ENCODE measurements at regions not wholly inside any gene's neighbourhood (a gene's known extent, or its start where the extent isn't known, plus 50 kb on each side); places are given as distances from the start of the nearest gene placed in this dataset.
"Not testable (repeated sequence)": the region's sequence is repeated elsewhere in the genome, so short reads cannot be mapped to it uniquely, and the experiment has no call there.

DNA sequence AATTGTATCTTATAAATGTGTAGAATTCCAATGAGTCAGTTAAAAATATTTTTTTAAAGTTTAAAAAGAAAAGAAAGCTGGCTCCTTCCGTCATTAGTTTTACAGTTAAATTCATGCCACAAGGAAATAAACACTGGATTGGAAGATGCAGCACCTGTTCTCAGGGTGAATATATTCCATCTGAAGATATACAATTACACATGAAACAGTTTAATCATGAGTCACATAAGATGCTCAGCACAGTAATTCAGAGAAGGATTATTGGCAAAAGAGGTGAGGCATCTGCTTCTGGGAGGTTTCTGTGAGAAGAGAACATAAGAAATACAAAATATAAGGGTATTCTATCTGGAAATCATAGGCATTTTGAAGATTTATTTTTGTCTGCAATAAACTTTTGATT is 376.5 kb upstream of the SORCS1 start:
- no peak for DNase-seq (ENCODE audit: extremely low spot score)
- ChIA-PET CTCF (no interaction called here), POLR2A (no interaction called here)
- TF ChIP-seq FOXK2 (IDR thresholded peaks at IDR 0.05): no peak
- TF ChIP-seq TARDBP (IDR thresholded peaks at IDR 0.05): no peak
- no peak for TF ChIP-seq ARNT (IDR thresholded peaks at IDR 0.05)
- no peak for TF ChIP-seq L3MBTL2 (conservative IDR thresholded peaks at IDR 0.05)
- TF ChIP-seq ELF4 (IDR thresholded peaks at IDR 0.05): no peak
- no peak for TF ChIP-seq ZNF384 (IDR thresholded peaks at IDR 0.05)
- no peak for TF ChIP-seq BHLHE40 (IDR thresholded peaks at IDR 0.05; ENCODE audit: borderline replicate concordance)
- no peak for TF ChIP-seq FOXA1 (IDR thresholded peaks at IDR 0.05)
- TF ChIP-seq NFRKB (IDR thresholded peaks at IDR 0.05): no peak
- no peak for TF ChIP-seq HDGF (IDR thresholded peaks at IDR 0.05; ENCODE audit: borderline replicate concordance)
- TF ChIP-seq SP1 (IDR thresholded peaks at IDR 0.05): no peak

DNA sequence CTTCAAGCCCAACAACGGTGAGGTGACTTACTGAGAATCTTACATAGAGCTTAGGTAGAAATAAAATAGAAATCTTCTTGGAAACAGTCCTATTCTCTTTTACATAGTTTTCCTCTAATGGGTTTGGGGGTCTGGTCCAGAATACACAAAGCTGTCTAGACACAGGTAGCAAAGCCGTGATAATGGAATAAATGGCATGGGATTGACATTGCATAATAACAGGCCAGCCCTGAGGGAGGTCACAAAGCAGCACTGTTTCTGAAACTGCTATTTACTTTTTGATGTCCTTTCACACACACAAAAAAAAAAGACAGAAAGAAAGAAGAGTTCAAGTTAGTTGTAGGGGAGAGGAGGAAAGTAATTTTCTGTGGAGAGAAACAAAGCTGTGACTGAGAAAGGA is 364.8 kb upstream of the SORCS1 start:
- no peak for DNase-seq (ENCODE audit: extremely low spot score)
- ChIA-PET CTCF (no interaction called here), POLR2A (no interaction called here)
- TF ChIP-seq SP1 (IDR thresholded peaks at IDR 0.05) (no peak), FOXM1 (IDR thresholded peaks at IDR 0.05; ENCODE audit: borderline replicate concordance) (no peak), LEF1 (IDR thresholded peaks at IDR 0.05; ENCODE audit: borderline replicate concordance) (no peak), L3MBTL2 (conservative IDR thresholded peaks at IDR 0.05) (no peak), ELF4 (IDR thresholded peaks at IDR 0.05) (no peak), TARDBP (IDR thresholded peaks at IDR 0.05) (no peak), CTBP1 (IDR thresholded peaks at IDR 0.05; ENCODE audit: borderline replicate concordance) (no peak)

DNA sequence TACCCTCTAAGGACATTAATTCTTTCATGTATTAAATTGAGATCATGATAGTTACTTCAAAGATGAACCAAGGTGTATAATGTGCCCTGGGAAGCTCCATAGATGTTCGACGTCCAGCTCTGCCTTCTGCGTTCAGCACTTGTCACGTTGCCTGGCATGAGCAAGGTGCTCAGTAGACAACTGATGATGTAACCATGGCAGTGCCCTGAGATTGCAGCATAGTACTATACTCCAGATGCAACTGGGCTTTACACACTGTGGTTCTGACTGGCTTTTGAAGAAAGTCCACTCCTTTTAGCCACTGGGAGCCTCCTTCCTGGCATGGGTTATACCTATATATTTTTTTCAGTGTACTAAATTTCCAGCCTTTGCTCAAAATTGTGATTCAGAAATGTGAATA is 355.8 kb upstream of the SORCS1 start:
- no peak for TF ChIP-seq FOXA1 (IDR thresholded peaks at IDR 0.05)
- TF ChIP-seq, protein P1, sequence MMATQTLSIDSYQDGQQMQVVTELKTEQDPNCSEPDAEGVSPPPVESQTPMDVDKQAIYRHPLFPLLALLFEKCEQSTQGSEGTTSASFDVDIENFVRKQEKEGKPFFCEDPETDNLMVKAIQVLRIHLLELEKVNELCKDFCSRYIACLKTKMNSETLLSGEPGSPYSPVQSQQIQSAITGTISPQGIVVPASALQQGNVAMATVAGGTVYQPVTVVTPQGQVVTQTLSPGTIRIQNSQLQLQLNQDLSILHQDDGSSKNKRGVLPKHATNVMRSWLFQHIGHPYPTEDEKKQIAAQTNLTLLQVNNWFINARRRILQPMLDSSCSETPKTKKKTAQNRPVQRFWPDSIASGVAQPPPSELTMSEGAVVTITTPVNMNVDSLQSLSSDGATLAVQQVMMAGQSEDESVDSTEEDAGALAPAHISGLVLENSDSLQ (IDR thresholded peaks at IDR 0.05): no peak
- no peak for TF ChIP-seq ARNT (IDR thresholded peaks at IDR 0.05)
- TF ChIP-seq BHLHE40 (IDR thresholded peaks at IDR 0.05; ENCODE audit: borderline replicate concordance): no peak
- TF ChIP-seq L3MBTL2 (conservative IDR thresholded peaks at IDR 0.05): no peak
- no peak for TF ChIP-seq FOXK2 (IDR thresholded peaks at IDR 0.05)
- TF ChIP-seq FOXM1 (IDR thresholded peaks at IDR 0.05; ENCODE audit: borderline replicate concordance): no peak
- DNase-seq (ENCODE audit: extremely low spot score): no peak
- ChIA-PET POLR2A (no interaction called here), CTCF (no interaction called here)

DNA sequence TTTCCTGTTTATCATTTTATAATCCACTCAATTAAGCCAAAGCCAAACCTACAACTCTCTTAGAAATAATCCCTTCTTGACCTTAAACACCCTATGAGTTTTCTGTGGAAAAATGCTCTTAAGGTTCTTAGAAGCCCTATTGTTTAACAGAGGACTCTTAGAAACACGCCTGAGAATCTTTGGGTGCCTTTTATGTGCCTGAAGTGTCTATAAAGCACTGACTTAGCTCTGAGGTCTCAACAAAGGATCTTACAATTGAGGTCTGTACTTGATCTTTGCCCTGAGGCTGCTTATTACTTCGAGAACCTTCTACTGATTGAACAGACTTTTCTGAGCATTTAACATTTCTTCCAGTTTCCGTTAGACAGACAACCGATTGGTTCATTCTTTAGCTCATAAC is 353.3 kb upstream of the SORCS1 start:
- ChIA-PET POLR2A (no interaction called here), CTCF (no interaction called here)
- no peak for DNase-seq (ENCODE audit: extremely low spot score)
- TF ChIP-seq HDGF (IDR thresholded peaks at IDR 0.05; ENCODE audit: borderline replicate concordance) (no peak), ZNF384 (IDR thresholded peaks at IDR 0.05) (no peak), ARNT (IDR thresholded peaks at IDR 0.05) (no peak), NFRKB (IDR thresholded peaks at IDR 0.05) (no peak), L3MBTL2 (conservative IDR thresholded peaks at IDR 0.05) (no peak), LEF1 (IDR thresholded peaks at IDR 0.05; ENCODE audit: borderline replicate concordance) (no peak), FOXK2 (IDR thresholded peaks at IDR 0.05) (no peak), FOXM1 (IDR thresholded peaks at IDR 0.05; ENCODE audit: borderline replicate concordance) (no peak), FOXA1 (IDR thresholded peaks at IDR 0.05) (no peak), BHLHE40 (IDR thresholded peaks at IDR 0.05; ENCODE audit: borderline replicate concordance) (no peak), TARDBP (IDR thresholded peaks at IDR 0.05) (no peak), SUZ12 (IDR thresholded peaks at IDR 0.05) (no peak), ELF4 (IDR thresholded peaks at IDR 0.05) (no peak), CTBP1 (IDR thresholded peaks at IDR 0.05; ENCODE audit: borderline replicate concordance) (no peak), SP1 (IDR thresholded peaks at IDR 0.05) (no peak)
- TF ChIP-seq, protein P1 (IDR thresholded peaks at IDR 0.05): no peak

DNA sequence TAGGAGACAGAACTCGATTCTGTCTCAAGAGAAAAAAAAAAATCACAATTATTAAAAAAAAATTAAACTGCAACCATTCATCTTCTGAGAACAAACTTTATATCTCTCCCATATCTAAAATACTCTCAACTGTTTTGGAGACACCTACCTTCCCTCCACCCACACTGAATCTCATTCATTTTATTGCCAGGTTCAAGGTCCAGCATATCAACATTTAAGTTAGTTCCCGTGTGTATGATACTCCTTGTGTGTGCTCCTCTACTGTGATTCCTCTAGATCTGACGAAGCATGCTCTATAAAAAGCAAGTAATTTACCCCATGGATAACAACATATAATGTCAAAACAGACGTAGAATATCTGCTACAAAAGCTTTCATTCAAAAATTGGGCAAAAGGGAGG is 351.8 kb upstream of the SORCS1 start:
- no peak for DNase-seq (ENCODE audit: extremely low spot score)
- ChIA-PET POLR2A (no interaction called here), CTCF (no interaction called here)
- no peak for TF ChIP-seq ELF4 (IDR thresholded peaks at IDR 0.05)
- TF ChIP-seq HDGF (IDR thresholded peaks at IDR 0.05; ENCODE audit: borderline replicate concordance): no peak
- TF ChIP-seq ZNF384 (IDR thresholded peaks at IDR 0.05): no peak
- TF ChIP-seq FOXM1 (IDR thresholded peaks at IDR 0.05; ENCODE audit: borderline replicate concordance): no peak
- TF ChIP-seq ARNT (IDR thresholded peaks at IDR 0.05): no peak
- TF ChIP-seq FOXK2 (IDR thresholded peaks at IDR 0.05): no peak
- TF ChIP-seq TARDBP (IDR thresholded peaks at IDR 0.05): no peak
- no peak for TF ChIP-seq SP1 (IDR thresholded peaks at IDR 0.05)
- TF ChIP-seq L3MBTL2 (conservative IDR thresholded peaks at IDR 0.05): no peak
- no peak for TF ChIP-seq FOXA1 (IDR thresholded peaks at IDR 0.05)
- TF ChIP-seq, protein P1 (IDR thresholded peaks at IDR 0.05): no peak
- TF ChIP-seq NFRKB (IDR thresholded peaks at IDR 0.05): no peak
- no peak for TF ChIP-seq SUZ12 (IDR thresholded peaks at IDR 0.05)
- no peak for TF ChIP-seq BHLHE40 (IDR thresholded peaks at IDR 0.05; ENCODE audit: borderline replicate concordance)
- no peak for TF ChIP-seq LEF1 (IDR thresholded peaks at IDR 0.05; ENCODE audit: borderline replicate concordance)
- TF ChIP-seq CTBP1 (IDR thresholded peaks at IDR 0.05; ENCODE audit: borderline replicate concordance): no peak

DNA sequence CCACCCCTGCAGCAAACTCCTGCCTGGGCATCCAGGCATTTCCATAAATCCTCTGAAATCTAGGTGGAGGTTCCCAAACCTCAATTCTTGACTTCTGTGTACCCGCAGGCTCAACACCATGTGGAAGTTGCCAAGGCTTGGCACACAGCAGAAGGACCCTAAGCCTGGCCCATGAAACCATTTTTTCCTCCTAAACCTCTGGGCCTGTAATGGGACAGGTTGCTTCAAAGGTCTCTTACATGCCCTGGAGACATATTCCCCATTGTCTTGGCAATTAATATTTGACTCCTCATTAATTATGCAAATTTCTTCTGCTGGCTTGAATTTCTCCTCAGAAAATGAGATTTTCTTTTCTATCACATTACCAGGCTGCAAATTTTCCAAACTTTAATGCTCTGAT is 339.5 kb upstream of the SORCS1 start:
- CTCF ChIA-PET; DNase-seq (ENCODE audit: extremely low spot score); POLR2A ChIA-PET: not testable (repeated sequence)

Data from HEK293T (cell line).